SJCRH30 (cell line): ENCODE measurements at regions not wholly inside any gene's neighbourhood (a gene's known extent, or its start where the extent isn't known, plus 50 kb on each side); places are given as distances from the start of the nearest gene placed in this dataset.

Experiments
- DNase-seq, 2 experiments: peaks; one replicate each; pipeline ENCODE4 v3.0.0-alpha.2; 2015 to 2020
- H3K27ac ChIP-seq: fragments of 250-450 bp; sonication (Bioruptor Pico); 2 replicates; pipeline ENCODE4 v1.5.1; 2020; ENCODE audit warnings: mild to moderate bottlenecking, moderate library complexity
- H3K27me3 ChIP-seq: fragments of 250-450 bp; sonication (Bioruptor Pico); 2 replicates; pipeline ENCODE4 v1.5.1; 2020; ENCODE audit warnings: mild to moderate bottlenecking, moderate library complexity
- H3K36me3 ChIP-seq: fragments of 250-450 bp; sonication (Bioruptor Pico); 2 replicates; pipeline ENCODE4 v1.5.1; 2020; ENCODE audit warnings: mild to moderate bottlenecking, moderate library complexity
- H3K4me1 ChIP-seq: fragments of 250-450 bp; sonication (Bioruptor Pico); 2 replicates; pipeline ENCODE4 v1.5.1; 2020; ENCODE audit warnings: mild to moderate bottlenecking, moderate library complexity
- H3K4me3 ChIP-seq: fragments of 250-450 bp; sonication (Bioruptor Pico); 2 replicates; pipeline ENCODE4 v1.5.1; 2020; ENCODE audit warnings: mild to moderate bottlenecking, moderate library complexity
- H3K9me3 ChIP-seq: fragments of 250-450 bp; sonication (Bioruptor Pico); replicated peaks from 2 replicates; pipeline ENCODE4 v1.5.1; 2020; ENCODE audit warnings: mild to moderate bottlenecking, moderate library complexity

GRCh38 chr2:150234787-150235446 lies 252.6 kb downstream of the RND3 start:
- H3K4me1 ChIP-seq = no peaks in the 10 kb centered on the region
- H3K27ac ChIP-seq = no peak overlapping the region
- no peaks in the 10 kb centered on the region for H3K9me3 ChIP-seq
- no peaks in the 10 kb centered on the region for H3K36me3 ChIP-seq
- no peaks in the 10 kb centered on the region for H3K27me3 ChIP-seq
- DNase-seq = peak in 1 of 2 experiments; percentile 4
- no peak overlapping the region for H3K4me3 ChIP-seq

- no peaks in the 10 kb centered on the region for H3K27me3 ChIP-seq
- no peak overlapping the region for H3K27ac ChIP-seq
- no peak overlapping the region for H3K4me3 ChIP-seq
- H3K4me1 ChIP-seq = no peaks in the 10 kb centered on the region
- H3K36me3 ChIP-seq = no peaks in the 10 kb centered on the region
- DNase-seq = no peak
- H3K9me3 ChIP-seq = no peaks in the 10 kb centered on the region
Observed at GRCh38 chr2:150232871-150233270, 254.6 kb downstream of the RND3 start.

GRCh38 chr2:150232321-150232720 lies 255.1 kb downstream of the RND3 start:
- DNase-seq = no peak
- no peaks in the 10 kb centered on the region for H3K27me3 ChIP-seq

GRCh38 chr2:150230616-150231015 lies 256.9 kb downstream of the RND3 start:
- no peak overlapping the region for H3K27ac ChIP-seq
- H3K4me1 ChIP-seq = no peaks in the 10 kb centered on the region
- no peaks in the 10 kb centered on the region for H3K9me3 ChIP-seq
- no peaks in the 10 kb centered on the region for H3K27me3 ChIP-seq
- no peak for DNase-seq
- H3K36me3 ChIP-seq = no peaks in the 10 kb centered on the region
- no peak overlapping the region for H3K4me3 ChIP-seq

More at GRCh38 chr2:150232321-150232720, 255.1 kb downstream of the RND3 start:
- no peaks in the 10 kb centered on the region for H3K9me3 ChIP-seq
- no peaks in the 10 kb centered on the region for H3K36me3 ChIP-seq
- H3K27ac ChIP-seq = no peak overlapping the region
- H3K4me1 ChIP-seq = no peaks in the 10 kb centered on the region
- no peak overlapping the region for H3K4me3 ChIP-seq

- Histone ChIP-seq H3K36me3 (no peaks in the 10 kb centered on the region), H3K9me3 (no peaks in the 10 kb centered on the region), H3K27ac (no peak overlapping the region), H3K4me3 (no peak overlapping the region), H3K4me1 (no peaks in the 10 kb centered on the region), H3K27me3 (no peaks in the 10 kb centered on the region)
- no peak for DNase-seq
Observed at GRCh38 chr2:150230004-150230403, 257.5 kb downstream of the RND3 start.

GRCh38 chr2:150228936-150229335 lies 258.5 kb downstream of the RND3 start:
- H3K36me3 ChIP-seq = no peaks in the 10 kb centered on the region
- H3K27me3 ChIP-seq = no peaks in the 10 kb centered on the region
- no peak overlapping the region for H3K27ac ChIP-seq
- DNase-seq = no peak
- no peaks in the 10 kb centered on the region for H3K4me1 ChIP-seq
- no peak overlapping the region for H3K4me3 ChIP-seq
- no peaks in the 10 kb centered on the region for H3K9me3 ChIP-seq

- no peak overlapping the region for H3K27ac ChIP-seq
- H3K27me3 ChIP-seq = no peaks in the 10 kb centered on the region
- no peak for DNase-seq
- no peaks in the 10 kb centered on the region for H3K36me3 ChIP-seq
- no peaks in the 10 kb centered on the region for H3K4me1 ChIP-seq
- no peaks in the 10 kb centered on the region for H3K9me3 ChIP-seq
- H3K4me3 ChIP-seq = no peak overlapping the region
Observed at GRCh38 chr2:150225030-150225429, 262.4 kb downstream of the RND3 start.

- no peak for DNase-seq
- H3K4me1 ChIP-seq = no peaks in the 10 kb centered on the region
- no peaks in the 10 kb centered on the region for H3K27me3 ChIP-seq
- H3K27ac ChIP-seq = no peak overlapping the region
- no peak overlapping the region for H3K4me3 ChIP-seq
- no peaks in the 10 kb centered on the region for H3K36me3 ChIP-seq
- no peaks in the 10 kb centered on the region for H3K9me3 ChIP-seq
Observed at GRCh38 chr2:150224321-150224720, 263.1 kb downstream of the RND3 start.

GRCh38 chr2:150222942-150223341 lies 264.5 kb downstream of the RND3 start:
- H3K27me3 ChIP-seq = no peaks in the 10 kb centered on the region
- H3K36me3 ChIP-seq = no peaks in the 10 kb centered on the region
- no peaks in the 10 kb centered on the region for H3K9me3 ChIP-seq
- no peak for DNase-seq
- no peak overlapping the region for H3K4me3 ChIP-seq
- no peaks in the 10 kb centered on the region for H3K4me1 ChIP-seq
- no peak overlapping the region for H3K27ac ChIP-seq

- Histone ChIP-seq H3K4me1 (no peaks in the 10 kb centered on the region), H3K9me3 (no peaks in the 10 kb centered on the region), H3K4me3 (no peak overlapping the region), H3K36me3 (no peaks in the 10 kb centered on the region), H3K27ac (no peak overlapping the region), H3K27me3 (no peaks in the 10 kb centered on the region)
- no peak for DNase-seq
Observed at GRCh38 chr2:150222379-150222778, 265.1 kb downstream of the RND3 start.

GRCh38 chr2:150219861-150220260 lies 267.6 kb downstream of the RND3 start:
- Histone ChIP-seq H3K4me3 (no peak overlapping the region), H3K9me3 (no peaks in the 10 kb centered on the region), H3K27ac (no peak overlapping the region), H3K4me1 (no peaks in the 10 kb centered on the region), H3K36me3 (no peaks in the 10 kb centered on the region), H3K27me3 (no peaks in the 10 kb centered on the region)
- no peak for DNase-seq

GRCh38 chr2:150215041-150215440 lies 272.4 kb downstream of the RND3 start:
- H3K36me3 ChIP-seq = no peaks in the 10 kb centered on the region
- H3K4me3 ChIP-seq = no peak overlapping the region
- H3K27me3 ChIP-seq = no peaks in the 10 kb centered on the region
- no peak overlapping the region for H3K27ac ChIP-seq
- peaks cover 11% of the 10 kb centered on the region for H3K4me1 ChIP-seq
- no peaks in the 10 kb centered on the region for H3K9me3 ChIP-seq
- DNase-seq = no peak

- H3K27me3 ChIP-seq = no peaks in the 10 kb centered on the region
- peaks cover 11% of the 10 kb centered on the region for H3K4me1 ChIP-seq
- no peak overlapping the region for H3K4me3 ChIP-seq
- H3K9me3 ChIP-seq = no peaks in the 10 kb centered on the region
- H3K36me3 ChIP-seq = no peaks in the 10 kb centered on the region
- no peak overlapping the region for H3K27ac ChIP-seq
- DNase-seq = no peak
Observed at GRCh38 chr2:150214626-150215025, 272.8 kb downstream of the RND3 start.

GRCh38 chr2:150212722-150213171 lies 274.7 kb downstream of the RND3 start:
- H3K9me3 ChIP-seq = no peaks in the 10 kb centered on the region
- peak; percentile 18 to 60 for DNase-seq
- no peak overlapping the region for H3K27ac ChIP-seq
- H3K36me3 ChIP-seq = no peaks in the 10 kb centered on the region
- H3K27me3 ChIP-seq = no peaks in the 10 kb centered on the region
- no peak overlapping the region for H3K4me3 ChIP-seq
- H3K4me1 ChIP-seq = peaks cover 11% of the 10 kb centered on the region

- H3K4me3 ChIP-seq = no peak overlapping the region
- no peaks in the 10 kb centered on the region for H3K36me3 ChIP-seq
- no peak for DNase-seq
- H3K27ac ChIP-seq = no peak overlapping the region
- peaks cover 11% of the 10 kb centered on the region for H3K4me1 ChIP-seq
- H3K27me3 ChIP-seq = no peaks in the 10 kb centered on the region
- no peaks in the 10 kb centered on the region for H3K9me3 ChIP-seq
Observed at GRCh38 chr2:150211164-150211631, 276.3 kb downstream of the RND3 start.

GRCh38 chr2:150209746-150210145 lies 277.7 kb downstream of the RND3 start:
- Histone ChIP-seq H3K4me3 (no peak overlapping the region), H3K27ac (no peak overlapping the region), H3K36me3 (no peaks in the 10 kb centered on the region), H3K9me3 (no peaks in the 10 kb centered on the region), H3K4me1 (peaks cover 11% of the 10 kb centered on the region), H3K27me3 (no peaks in the 10 kb centered on the region)
- DNase-seq = no peak
